Natural killer cell (primary cell): ENCODE measurements at regions not wholly inside any gene's neighbourhood (a gene's known extent, or its start where the extent isn't known, plus 50 kb on each side); places are given as distances from the start of the nearest gene placed in this dataset.

Source experiments
- ATAC-seq, 3 donors: fragments of 150-1000 bp in 2 of 3; fragments of 200-7000 bp in 1 of 3; cut with Tn5 transposase; 1 replicate in 1 of 3; 2 replicates in 2 of 3; pipeline ENCODE4 v1.10.0; 2021; ENCODE audit warnings: mild to moderate bottlenecking in 2 of 3, moderate library complexity in 2 of 3
- DNase-seq, 2 donors: peaks; one replicate each; pipeline versions ENCODE4 v3.0.0 to v3.0.0-alpha.2; 2013 to 2021; ENCODE audit warnings: mixed read lengths in 1 of 2
- H3K27ac ChIP-seq: one replicate; pipeline ENCODE4 v1.5.1; 2013; ENCODE audit warnings: mild to moderate bottlenecking, low read length
- H3K27me3 ChIP-seq: one replicate; pipeline ENCODE4 v1.6.1; 2013; ENCODE audit warnings: low read length; ENCODE audit not compliant: control insufficient read depth, insufficient read depth
- H3K36me3 ChIP-seq: one replicate; pipeline ENCODE4 v1.6.1; 2013; ENCODE audit warnings: low read length; ENCODE audit not compliant: control insufficient read depth, insufficient read depth
- H3K4me1 ChIP-seq: one replicate; pipeline ENCODE4 v1.6.1; 2013; ENCODE audit warnings: low read length; ENCODE audit not compliant: control insufficient read depth, insufficient read depth
- H3K4me3 ChIP-seq: one replicate; pipeline ENCODE4 v1.5.1; 2013; ENCODE audit warnings: low read length
- H3K9me3 ChIP-seq: one replicate; pipeline ENCODE4 v1.6.1; 2013; ENCODE audit warnings: low read length; ENCODE audit not compliant: control insufficient read depth, insufficient read depth
- H3K27ac Mint-ChIP-seq, 2 donors: one replicate each; pipeline ENCODE4 v1.8.0; 2022; ENCODE audit warnings: mild to moderate bottlenecking in 2 of 2, mixed read lengths in 2 of 2, moderate library complexity in 1 of 2
- H3K27me3 Mint-ChIP-seq, 2 donors: one replicate each; pipeline ENCODE4 v1.8.0; 2022; ENCODE audit warnings: low read depth in 2 of 2, mixed read lengths in 2 of 2
- H3K36me3 Mint-ChIP-seq: one replicate; pipeline ENCODE4 v1.8.0; 2022; ENCODE audit warnings: mixed read lengths
- H3K4me1 Mint-ChIP-seq, 2 donors: one replicate each; pipeline ENCODE4 v1.8.0; 2022; ENCODE audit warnings: mixed read lengths in 2 of 2
- H3K4me3 Mint-ChIP-seq: one replicate; pipeline ENCODE4 v1.8.0; 2022; ENCODE audit warnings: mild to moderate bottlenecking, moderate library complexity, mixed read lengths
- H3K9me3 Mint-ChIP-seq, 2 donors: one replicate each; pipeline ENCODE4 v1.8.0; 2022; ENCODE audit warnings: mixed read lengths in 2 of 2
- WGBS: methylation state at CpG from one replicate; pipeline ENCODE4 v1.1.7; 2013; ENCODE audit warnings: missing lambda C conversion rate; ENCODE audit not compliant: insufficient coverage; 5-methylcytosine and 5-hydroxymethylcytosine counted together
- intact Hi-C: fragments of 100-400 bp; cut with micrococcal nuclease; formaldehyde crosslinking; loops from one replicate; pipeline ENCODE4 v1.14.2; 2022
- TF ChIP-seq, protein P1 (sequence below): fragments of 200-600 bp; IDR thresholded peaks from one replicate; pipeline ENCODE4 v1.8.0; 2022; ENCODE audit warnings: antibody characterized with exemption

DNA sequence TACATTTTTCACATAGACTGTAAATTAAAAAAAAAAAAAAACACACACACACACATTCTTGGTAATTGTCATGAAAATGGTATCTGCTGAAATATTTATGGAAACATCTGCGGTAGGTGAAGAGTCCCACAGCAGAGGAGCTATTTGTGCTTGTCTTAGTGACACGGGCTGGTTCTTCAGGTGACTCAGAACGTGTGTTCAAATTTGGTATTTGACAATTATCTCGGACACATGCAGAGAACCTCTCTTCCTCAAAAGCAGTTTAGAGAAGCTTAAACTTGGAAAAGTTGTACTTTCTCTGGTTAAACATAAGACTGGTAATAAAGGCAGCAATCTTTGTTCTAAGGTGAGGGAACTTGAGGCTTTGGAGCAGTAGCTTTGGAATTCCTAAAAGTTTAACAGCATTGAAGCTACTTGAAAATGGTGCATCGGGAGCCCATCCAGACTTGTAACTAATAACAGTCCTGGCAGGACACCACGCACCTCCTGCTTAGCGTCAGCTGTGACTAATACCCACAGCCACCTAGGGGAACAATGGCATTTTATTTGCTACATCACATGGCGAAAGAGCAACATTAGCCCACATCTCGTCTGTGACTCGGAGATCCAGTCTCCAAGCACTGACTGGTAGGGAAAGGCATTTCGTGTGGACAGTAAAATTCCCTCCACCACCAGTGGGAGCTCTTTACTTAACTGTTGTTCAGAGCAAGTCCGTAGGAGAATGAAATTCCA lies 1505.1 kb upstream of the SLC10A2 start:
- Mint-ChIP-seq H3K9me3 (peaks cover 0 to 2% of the 10 kb centered on the region in 2 donors), H3K4me1 (no peaks in the 10 kb centered on the region), H3K27me3 (no peaks in the 10 kb centered on the region), H3K4me3 (no peak overlapping the region), H3K36me3 (no peaks in the 10 kb centered on the region), H3K27ac (no peak overlapping the region)
- intact Hi-C loops, result loop anchor here (10.0 kb wide), 1 partner anchor 1963 kb away; the partner anchor contains the start of gene EFNB2
- TF ChIP-seq, protein P1, sequence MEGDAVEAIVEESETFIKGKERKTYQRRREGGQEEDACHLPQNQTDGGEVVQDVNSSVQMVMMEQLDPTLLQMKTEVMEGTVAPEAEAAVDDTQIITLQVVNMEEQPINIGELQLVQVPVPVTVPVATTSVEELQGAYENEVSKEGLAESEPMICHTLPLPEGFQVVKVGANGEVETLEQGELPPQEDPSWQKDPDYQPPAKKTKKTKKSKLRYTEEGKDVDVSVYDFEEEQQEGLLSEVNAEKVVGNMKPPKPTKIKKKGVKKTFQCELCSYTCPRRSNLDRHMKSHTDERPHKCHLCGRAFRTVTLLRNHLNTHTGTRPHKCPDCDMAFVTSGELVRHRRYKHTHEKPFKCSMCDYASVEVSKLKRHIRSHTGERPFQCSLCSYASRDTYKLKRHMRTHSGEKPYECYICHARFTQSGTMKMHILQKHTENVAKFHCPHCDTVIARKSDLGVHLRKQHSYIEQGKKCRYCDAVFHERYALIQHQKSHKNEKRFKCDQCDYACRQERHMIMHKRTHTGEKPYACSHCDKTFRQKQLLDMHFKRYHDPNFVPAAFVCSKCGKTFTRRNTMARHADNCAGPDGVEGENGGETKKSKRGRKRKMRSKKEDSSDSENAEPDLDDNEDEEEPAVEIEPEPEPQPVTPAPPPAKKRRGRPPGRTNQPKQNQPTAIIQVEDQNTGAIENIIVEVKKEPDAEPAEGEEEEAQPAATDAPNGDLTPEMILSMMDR, result no peak
- no peak overlapping the region for H3K4me3 ChIP-seq
- 50% methylated on average over 11 of the region's 12 CpGs for WGBS
- ATAC-seq, result no peak
- no peak overlapping the region for H3K27ac ChIP-seq
- no peaks in the 10 kb centered on the region for H3K27me3 ChIP-seq
- no peaks in the 10 kb centered on the region for H3K4me1 ChIP-seq
- peak in 1 of 2 donors; percentile 24 for DNase-seq
- no peaks in the 10 kb centered on the region for H3K9me3 ChIP-seq
- H3K36me3 ChIP-seq, result no peaks in the 10 kb centered on the region

DNA sequence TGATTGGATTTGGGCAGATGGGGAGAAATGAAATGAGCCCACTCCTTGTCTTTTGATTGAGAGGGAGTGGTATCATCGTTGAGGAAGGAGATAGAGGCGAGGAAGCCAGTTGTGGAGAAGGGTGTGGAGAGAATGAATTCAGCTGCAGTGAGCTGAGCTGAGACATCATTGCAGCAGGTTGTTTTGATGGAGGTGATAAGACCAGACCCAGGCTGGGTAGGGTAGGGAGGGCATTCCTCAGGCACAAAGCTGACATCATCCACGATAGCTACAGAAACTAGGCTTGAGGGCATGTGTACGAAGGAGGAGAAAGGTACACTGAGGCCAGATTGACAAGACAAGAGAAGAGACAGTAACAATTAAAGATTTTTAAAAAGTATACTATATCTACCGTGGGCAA lies 1500.9 kb upstream of the SLC10A2 start:
- Mint-ChIP-seq H3K27ac (no peak overlapping the region), H3K36me3 (no peaks in the 10 kb centered on the region), H3K27me3 (no peaks in the 10 kb centered on the region), H3K4me1 (no peaks in the 10 kb centered on the region), H3K9me3 (peaks cover 6 to 8% of the 10 kb centered on the region in 2 donors), H3K4me3 (no peak overlapping the region)
- Histone ChIP-seq H3K4me3 (no peak overlapping the region), H3K36me3 (no peaks in the 10 kb centered on the region), H3K27me3 (no peaks in the 10 kb centered on the region), H3K4me1 (no peaks in the 10 kb centered on the region), H3K9me3 (no peaks in the 10 kb centered on the region), H3K27ac (no peak overlapping the region)
- intact Hi-C loops, result no loop called here
- ATAC-seq (no peak), DNase-seq (no peak)
- TF ChIP-seq, protein P1, result no peak
- 85% methylated on average over 4 of the region's 5 CpGs for WGBS

DNA sequence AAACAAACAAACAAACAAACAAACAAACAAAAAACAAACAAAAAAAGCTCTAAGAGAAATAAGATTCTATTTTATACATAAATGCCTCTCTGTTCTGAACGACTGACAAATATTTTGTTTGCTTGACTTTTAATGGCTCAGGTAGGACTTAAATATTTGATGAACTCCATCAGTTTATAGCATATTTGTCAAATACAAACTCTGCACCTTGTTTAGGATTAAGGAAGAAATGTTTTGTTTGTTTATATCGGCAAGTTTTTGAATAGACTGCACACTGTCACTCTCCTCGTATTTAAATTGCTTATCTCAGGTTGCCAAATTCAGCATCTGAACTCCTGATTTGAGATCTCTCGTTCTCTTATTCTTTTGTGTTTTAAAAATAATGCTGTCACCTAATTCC lies 1499.7 kb upstream of the SLC10A2 start:
- Mint-ChIP-seq H3K27ac (no peak overlapping the region), H3K27me3 (no peaks in the 10 kb centered on the region), H3K4me1 (no peaks in the 10 kb centered on the region), H3K9me3 (peaks cover 6 to 8% of the 10 kb centered on the region in 2 donors), H3K4me3 (no peak overlapping the region), H3K36me3 (no peaks in the 10 kb centered on the region)
- Histone ChIP-seq H3K9me3 (no peaks in the 10 kb centered on the region), H3K4me1 (no peaks in the 10 kb centered on the region), H3K4me3 (no peak overlapping the region), H3K36me3 (no peaks in the 10 kb centered on the region), H3K27ac (no peak overlapping the region), H3K27me3 (no peaks in the 10 kb centered on the region)
- TF ChIP-seq, protein P1, result no peak
- ATAC-seq (no peak), DNase-seq (no peak)
- intact Hi-C loops, result no loop called here
- WGBS, result 77% methylated on average over 3 of the region's 4 CpGs

DNA sequence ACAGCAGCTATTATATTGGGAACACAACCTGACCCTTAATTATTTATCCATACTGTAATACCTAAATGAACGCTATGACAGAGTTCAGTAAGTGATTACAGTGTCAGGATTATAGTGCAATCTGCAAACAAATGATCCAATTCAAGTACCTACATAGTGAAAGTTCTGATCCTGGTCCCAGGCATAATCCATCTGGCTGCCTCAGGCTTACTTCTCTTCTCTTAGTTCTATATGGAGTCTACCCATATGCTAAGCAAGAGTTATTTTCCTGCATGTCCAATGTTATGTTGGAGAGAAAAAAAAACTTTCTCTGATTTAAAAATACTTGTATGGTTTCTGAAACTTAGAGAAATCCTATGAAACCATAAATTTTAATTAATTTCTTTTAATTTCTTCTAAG lies 1487.7 kb upstream of the SLC10A2 start:
- H3K36me3 ChIP-seq, result no peaks in the 10 kb centered on the region
- no peak for DNase-seq
- no peak overlapping the region for H3K4me3 ChIP-seq
- Mint-ChIP-seq H3K4me3 (no peak overlapping the region), H3K27me3 (no peaks in the 10 kb centered on the region), H3K9me3 (peaks cover 10 to 13% of the 10 kb centered on the region in 2 donors), H3K27ac (no peak overlapping the region), H3K4me1 (no peaks in the 10 kb centered on the region), H3K36me3 (no peaks in the 10 kb centered on the region)
- H3K4me1 ChIP-seq, result no peaks in the 10 kb centered on the region
- H3K27me3 ChIP-seq, result no peaks in the 10 kb centered on the region
- no peaks in the 10 kb centered on the region for H3K9me3 ChIP-seq
- TF ChIP-seq, protein P1, result no peak
- no peak overlapping the region for H3K27ac ChIP-seq
- 80% methylated on average over 1 of the region's 1 CpG for WGBS
- intact Hi-C loops, result no loop called here
- ATAC-seq, result no peak
